ENCODE measurements at regions not wholly inside any gene's neighbourhood (a gene's known extent, or its start where the extent isn't known, plus 50 kb on each side); places are given as distances from the start of the nearest gene placed in this dataset.

DNA sequence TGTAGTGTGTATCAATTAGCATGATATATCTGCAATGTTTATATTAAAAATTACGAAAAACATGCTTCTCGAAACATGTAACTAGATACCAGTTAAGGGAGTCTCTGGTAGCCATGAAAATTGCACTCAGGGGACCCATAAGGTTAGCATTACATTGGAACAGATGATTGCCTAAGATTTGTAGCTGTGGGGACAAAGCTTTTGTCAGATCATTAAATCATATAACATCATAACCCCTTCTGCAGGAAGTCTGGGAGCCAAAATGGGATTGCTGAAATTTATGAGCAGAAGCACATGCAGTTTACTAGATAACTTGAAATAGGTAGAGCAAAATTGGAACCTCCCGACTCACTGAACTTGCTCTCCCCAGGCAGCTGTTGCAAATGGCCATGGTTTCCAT lies 235.0 kb upstream of the IGFBP3 start:
- TF ChIP-seq EZH2 (IDR thresholded peaks at IDR 0.05; ENCODE audit: insufficient read depth, poor library complexity, severe bottlenecking) = no peak
- no peak for TF ChIP-seq EZH2phosphoT487 (IDR thresholded peaks at IDR 0.05; ENCODE audit: insufficient read depth, low read depth)

Data from GM23248 (cell line).